GM12878 (cell line): ENCODE measurements at regions not wholly inside any gene's neighbourhood (a gene's known extent, or its start where the extent isn't known, plus 50 kb on each side); places are given as distances from the start of the nearest gene placed in this dataset.

Experiments
- ASH2L ChIP-seq: fragments of 300-600, 200-600 bp; sonication (generic); IDR thresholded peaks from 2 replicates; pipeline ENCODE4 v1.6.1; 2017; ENCODE audit warnings: low read depth, mild to moderate bottlenecking, borderline replicate concordance
- IKZF2 ChIP-seq, 2 experiments: fragments of 450-650 bp; IDR thresholded peaks; 2 replicates each; pipeline ENCODE4 v1.6.1; 2017; ENCODE audit warnings: mild to moderate bottlenecking in 2 of 2, moderate library complexity in 2 of 2
- NBN ChIP-seq: fragments of 450-650 bp; IDR thresholded peaks from 2 replicates; pipeline ENCODE4 v1.6.1; 2016
- NFXL1 ChIP-seq: fragments of 450-650 bp; IDR thresholded peaks from 2 replicates; pipeline ENCODE4 v1.6.1; 2017; ENCODE audit warnings: antibody characterized with exemption, mild to moderate bottlenecking, borderline replicate concordance
- NR2F1 ChIP-seq: fragments of 450-650 bp; conservative IDR thresholded peaks from 2 replicates; pipeline ENCODE4 v1.6.1; 2017; ENCODE audit warnings: mild to moderate bottlenecking
- SMAD5 ChIP-seq: IDR thresholded peaks from 2 replicates; pipeline ENCODE4 v1.6.1; 2016; ENCODE audit warnings: antibody characterized with exemption, low read depth
- SMC3 ChIP-seq: IDR thresholded peaks from 2 replicates; pipeline ENCODE4 v1.6.1; 2011; ENCODE audit warnings: low read length, improper control_type of control experiment, borderline replicate concordance
- ZNF274 ChIP-seq: IDR thresholded peaks from one replicate; pipeline ENCODE4 v1.8.0; 2011; ENCODE audit not compliant: insufficient read length, insufficient read depth
- ZNF622 ChIP-seq: fragments of 450-650 bp; IDR thresholded peaks from 2 replicates; pipeline ENCODE4 v1.6.1; 2017; ENCODE audit warnings: mild to moderate bottlenecking, inconsistent platforms
- TF ChIP-seq, protein P1 (sequence below): fragments of 450-650 bp; IDR thresholded peaks from 2 replicates; pipeline ENCODE4 v1.6.1; 2016; ENCODE audit warnings: mild to moderate bottlenecking, moderate library complexity, borderline replicate concordance
- TF ChIP-seq, protein P2 (sequence below): fragments of 150-350 bp; IDR thresholded peaks from 2 replicates; pipeline ENCODE4 v1.6.1; 2014; ENCODE audit warnings: mild to moderate bottlenecking, low read depth, low read length
- TF ChIP-seq, protein P3 (sequence below): fragments of 450-650 bp; IDR thresholded peaks from 2 replicates; pipeline ENCODE4 v1.6.1; 2018; ENCODE audit warnings: borderline replicate concordance, mild to moderate bottlenecking; ENCODE audit not compliant: partially characterized antibody

DNA sequence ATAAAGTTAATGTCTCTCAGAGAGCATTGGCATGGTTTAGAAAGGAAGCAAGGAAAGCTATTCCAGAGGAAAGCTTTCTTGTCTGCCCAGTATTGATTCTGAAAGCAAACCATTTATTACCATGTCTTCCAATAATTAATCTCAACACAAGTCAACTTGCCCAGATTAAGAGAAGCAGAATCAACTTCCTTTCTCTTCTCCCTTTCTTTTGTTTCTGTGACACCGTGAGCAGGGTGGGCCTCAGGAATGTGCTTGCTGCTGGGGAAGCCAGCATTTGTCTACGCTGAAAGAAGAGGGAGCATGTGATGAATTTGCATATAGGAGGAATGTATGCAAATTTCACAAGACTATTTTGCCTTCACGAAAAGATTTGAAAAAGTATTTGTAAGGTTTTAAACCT is 368.6 kb upstream of the ROPN1 start (continued):
- TF ChIP-seq, protein P1, sequence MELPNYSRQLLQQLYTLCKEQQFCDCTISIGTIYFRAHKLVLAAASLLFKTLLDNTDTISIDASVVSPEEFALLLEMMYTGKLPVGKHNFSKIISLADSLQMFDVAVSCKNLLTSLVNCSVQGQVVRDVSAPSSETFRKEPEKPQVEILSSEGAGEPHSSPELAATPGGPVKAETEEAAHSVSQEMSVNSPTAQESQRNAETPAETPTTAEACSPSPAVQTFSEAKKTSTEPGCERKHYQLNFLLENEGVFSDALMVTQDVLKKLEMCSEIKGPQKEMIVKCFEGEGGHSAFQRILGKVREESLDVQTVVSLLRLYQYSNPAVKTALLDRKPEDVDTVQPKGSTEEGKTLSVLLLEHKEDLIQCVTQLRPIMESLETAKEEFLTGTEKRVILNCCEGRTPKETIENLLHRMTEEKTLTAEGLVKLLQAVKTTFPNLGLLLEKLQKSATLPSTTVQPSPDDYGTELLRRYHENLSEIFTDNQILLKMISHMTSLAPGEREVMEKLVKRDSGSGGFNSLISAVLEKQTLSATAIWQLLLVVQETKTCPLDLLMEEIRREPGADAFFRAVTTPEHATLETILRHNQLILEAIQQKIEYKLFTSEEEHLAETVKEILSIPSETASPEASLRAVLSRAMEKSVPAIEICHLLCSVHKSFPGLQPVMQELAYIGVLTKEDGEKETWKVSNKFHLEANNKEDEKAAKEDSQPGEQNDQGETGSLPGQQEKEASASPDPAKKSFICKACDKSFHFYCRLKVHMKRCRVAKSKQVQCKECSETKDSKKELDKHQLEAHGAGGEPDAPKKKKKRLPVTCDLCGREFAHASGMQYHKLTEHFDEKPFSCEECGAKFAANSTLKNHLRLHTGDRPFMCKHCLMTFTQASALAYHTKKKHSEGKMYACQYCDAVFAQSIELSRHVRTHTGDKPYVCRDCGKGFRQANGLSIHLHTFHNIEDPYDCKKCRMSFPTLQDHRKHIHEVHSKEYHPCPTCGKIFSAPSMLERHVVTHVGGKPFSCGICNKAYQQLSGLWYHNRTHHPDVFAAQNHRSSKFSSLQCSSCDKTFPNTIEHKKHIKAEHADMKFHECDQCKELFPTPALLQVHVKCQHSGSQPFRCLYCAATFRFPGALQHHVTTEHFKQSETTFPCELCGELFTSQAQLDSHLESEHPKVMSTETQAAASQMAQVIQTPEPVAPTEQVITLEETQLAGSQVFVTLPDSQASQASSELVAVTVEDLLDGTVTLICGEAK: no peak
- TF ChIP-seq SMC3 (no peak), ASH2L (no peak), NR2F1 (no peak), ZNF622 (no peak), NFXL1 (no peak), SMAD5 (no peak), ZNF274 (no peak), NBN (no peak), IKZF2 (IDR thresholded peaks at IDR 0.05) (no peak)
- TF ChIP-seq, protein P2, sequence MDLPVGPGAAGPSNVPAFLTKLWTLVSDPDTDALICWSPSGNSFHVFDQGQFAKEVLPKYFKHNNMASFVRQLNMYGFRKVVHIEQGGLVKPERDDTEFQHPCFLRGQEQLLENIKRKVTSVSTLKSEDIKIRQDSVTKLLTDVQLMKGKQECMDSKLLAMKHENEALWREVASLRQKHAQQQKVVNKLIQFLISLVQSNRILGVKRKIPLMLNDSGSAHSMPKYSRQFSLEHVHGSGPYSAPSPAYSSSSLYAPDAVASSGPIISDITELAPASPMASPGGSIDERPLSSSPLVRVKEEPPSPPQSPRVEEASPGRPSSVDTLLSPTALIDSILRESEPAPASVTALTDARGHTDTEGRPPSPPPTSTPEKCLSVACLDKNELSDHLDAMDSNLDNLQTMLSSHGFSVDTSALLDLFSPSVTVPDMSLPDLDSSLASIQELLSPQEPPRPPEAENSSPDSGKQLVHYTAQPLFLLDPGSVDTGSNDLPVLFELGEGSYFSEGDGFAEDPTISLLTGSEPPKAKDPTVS: no peak
- TF ChIP-seq, protein P3, sequence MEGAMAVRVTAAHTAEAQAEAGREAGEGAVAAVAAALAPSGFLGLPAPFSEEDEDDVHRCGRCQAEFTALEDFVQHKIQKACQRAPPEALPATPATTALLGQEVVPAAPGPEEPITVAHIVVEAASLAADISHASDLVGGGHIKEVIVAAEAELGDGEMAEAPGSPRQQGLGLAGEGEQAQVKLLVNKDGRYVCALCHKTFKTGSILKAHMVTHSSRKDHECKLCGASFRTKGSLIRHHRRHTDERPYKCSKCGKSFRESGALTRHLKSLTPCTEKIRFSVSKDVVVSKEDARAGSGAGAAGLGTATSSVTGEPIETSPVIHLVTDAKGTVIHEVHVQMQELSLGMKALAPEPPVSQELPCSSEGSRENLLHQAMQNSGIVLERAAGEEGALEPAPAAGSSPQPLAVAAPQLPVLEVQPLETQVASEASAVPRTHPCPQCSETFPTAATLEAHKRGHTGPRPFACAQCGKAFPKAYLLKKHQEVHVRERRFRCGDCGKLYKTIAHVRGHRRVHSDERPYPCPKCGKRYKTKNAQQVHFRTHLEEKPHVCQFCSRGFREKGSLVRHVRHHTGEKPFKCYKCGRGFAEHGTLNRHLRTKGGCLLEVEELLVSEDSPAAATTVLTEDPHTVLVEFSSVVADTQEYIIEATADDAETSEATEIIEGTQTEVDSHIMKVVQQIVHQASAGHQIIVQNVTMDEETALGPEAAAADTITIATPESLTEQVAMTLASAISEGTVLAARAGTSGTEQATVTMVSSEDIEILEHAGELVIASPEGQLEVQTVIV: no peak
